ENCODE measurements at regions not wholly inside any gene's neighbourhood (a gene's known extent, or its start where the extent isn't known, plus 50 kb on each side); places are given as distances from the start of the nearest gene placed in this dataset.

DNA sequence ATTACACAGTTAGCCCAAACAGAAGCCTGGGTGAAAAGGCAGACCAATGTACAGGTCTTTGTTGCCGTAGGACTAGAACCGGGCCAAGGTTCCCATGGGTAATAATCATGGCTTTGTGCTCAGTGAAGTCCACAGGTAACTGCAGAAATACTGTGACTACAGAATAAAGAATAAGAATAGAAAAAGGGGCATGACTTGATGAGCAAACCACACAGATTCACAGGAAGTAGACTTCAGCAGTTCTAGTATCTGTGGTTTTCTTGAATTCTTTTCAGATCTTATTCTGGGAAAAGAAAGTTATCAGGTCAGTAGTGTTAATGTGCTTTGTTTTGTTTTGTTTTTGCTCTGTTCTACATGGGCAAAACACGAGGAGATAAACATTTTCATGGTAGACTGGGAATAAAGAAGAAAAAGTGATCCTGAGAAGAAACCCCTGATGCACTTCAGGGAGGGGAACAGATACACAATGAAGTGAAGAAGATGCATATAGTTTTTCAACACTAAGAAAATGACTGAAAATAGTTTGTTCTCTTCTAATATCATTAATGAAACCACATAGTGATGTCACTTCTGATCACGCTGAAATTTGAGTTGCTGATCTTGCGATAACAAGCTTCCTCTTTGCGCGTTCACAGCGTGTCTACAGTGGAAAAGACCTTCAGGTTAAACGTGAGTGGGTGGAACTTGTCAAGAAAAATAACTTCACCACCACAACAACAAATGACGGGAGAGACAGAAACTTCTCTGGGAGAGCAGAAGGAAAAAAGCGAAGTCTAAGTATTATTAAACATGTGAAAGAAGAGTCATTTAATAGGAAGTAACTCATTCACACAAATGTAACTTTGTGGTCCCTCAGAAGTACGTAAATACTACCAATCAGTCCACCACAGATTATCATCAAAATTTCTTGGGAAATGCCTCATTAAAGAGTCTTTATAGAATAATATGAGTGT, 315.8 kb upstream of the SATB1 start:
- no peaks in the 10 kb centered on the region for H3K36me3 ChIP-seq (ENCODE audit: control insufficient read depth in 2 of 3, insufficient read depth in 3 of 3, low read length in 3 of 3)
- H3K4me3 ChIP-seq (ENCODE audit: low read length): peak overlapping the region; percentile 28
- H3K9me3 ChIP-seq (ENCODE audit: control insufficient read depth in 2 of 3, low read length in 3 of 3): no peaks in the 10 kb centered on the region
- intact Hi-C loops (cut with micrococcal nuclease): loop anchor here (1.0 to 10.0 kb wide), 16 partner anchors 9 to 1896 kb away; partner anchors contain the start of gene RAB5A (in 1 of the 2)
- Mint-ChIP-seq H3K27me3 (no peaks in the 10 kb centered on the region), H3K4me3 (peak overlapping the region; percentile 74 to 89 (median 84)), H3K36me3 (peaks cover 0 to 28% (median 3%) of the 10 kb centered on the region in 5 donors), H3K4me1 (peaks cover 52 to 97% (median 92%) of the 10 kb centered on the region in 7 donors), H3K9me3 (peaks cover 0 to 15% (median 1%) of the 10 kb centered on the region in 11 donors), H3K27ac (peak overlapping the region; percentile 89 to 99 (median 96))
- DNase-seq (peak in 8 of 9 donors; percentile 46 to 83 (median 70)), ATAC-seq (peak; percentile 74)
- peaks cover 65 to 71% of the 10 kb centered on the region in 2 donors for H3K4me1 ChIP-seq (ENCODE audit: control insufficient read depth in 2 of 2, insufficient read depth in 2 of 2, low read length in 2 of 2)
- CTCF ChIA-PET: interaction anchor here (0.9 to 1.4 kb wide), 2 partner anchors 9 to 13 kb away, joined by 3 read pairs; no protein-coding TSS in a partner anchor
- H3K27me3 ChIP-seq (ENCODE audit: control insufficient read depth in 2 of 2, insufficient read depth in 2 of 2, low read length in 2 of 2): no peaks in the 10 kb centered on the region
- POLR2A ChIA-PET: interaction anchor here (0.6 to 12.7 kb wide), 9 partner anchors 9 to 319 kb away, joined by 3 to 95 read pairs (median 3); no protein-coding TSS in a partner anchor
- peak overlapping the region; percentile 80 for H3K27ac ChIP-seq (ENCODE audit: low read depth, low read length)

DNA sequence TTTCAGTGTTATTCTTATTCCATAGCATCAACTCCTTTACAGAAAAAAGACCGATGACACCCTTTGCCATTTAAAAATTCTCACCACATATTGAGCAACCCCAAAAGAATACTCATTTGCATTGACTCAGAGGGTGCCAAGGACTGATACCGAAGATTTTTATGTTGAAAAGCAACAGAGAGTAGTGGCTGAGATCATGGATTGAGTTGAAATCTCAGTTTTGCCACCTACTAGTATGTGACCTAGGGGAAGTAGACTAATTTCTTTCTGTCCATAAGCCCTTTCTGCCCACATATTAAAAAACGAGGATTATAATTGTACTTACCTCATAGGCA, 313.9 kb upstream of the SATB1 start:
- no peak overlapping the region for H3K27ac ChIP-seq (ENCODE audit: low read depth, low read length)
- POLR2A ChIA-PET: interaction anchor here (0.5 to 12.7 kb wide), 7 partner anchors 8 to 180 kb away, joined by 3 to 95 read pairs (median 5); no protein-coding TSS in a partner anchor
- Mint-ChIP-seq H3K36me3 (peaks cover 0 to 40% (median 8%) of the 10 kb centered on the region in 5 donors), H3K27ac (peak overlapping the region; percentile 20 to 99 (median 96)), H3K27me3 (no peaks in the 10 kb centered on the region), H3K4me3 (peak overlapping the region in 7 of 10 donors; percentile 2 to 84 (median 33)), H3K9me3 (peaks cover 0 to 17% (median 3%) of the 10 kb centered on the region in 11 donors), H3K4me1 (peaks cover 40 to 94% (median 83%) of the 10 kb centered on the region in 7 donors)
- ATAC-seq (peak; percentile 21), DNase-seq (no peak)
- H3K4me1 ChIP-seq (ENCODE audit: control insufficient read depth in 2 of 2, insufficient read depth in 2 of 2, low read length in 2 of 2): peaks cover 50 to 52% of the 10 kb centered on the region in 2 donors
- CTCF ChIA-PET: interaction anchor here (0.8 to 1.5 kb wide), 4 partner anchors 24 to 303 kb away, joined by 3 to 10 read pairs (median 4); no protein-coding TSS in a partner anchor
- no peak overlapping the region for H3K4me3 ChIP-seq (ENCODE audit: low read length)
- no peaks in the 10 kb centered on the region for H3K27me3 ChIP-seq (ENCODE audit: control insufficient read depth in 2 of 2, insufficient read depth in 2 of 2, low read length in 2 of 2)
- H3K9me3 ChIP-seq (ENCODE audit: control insufficient read depth in 2 of 3, low read length in 3 of 3): no peaks in the 10 kb centered on the region
- H3K36me3 ChIP-seq (ENCODE audit: control insufficient read depth in 2 of 3, insufficient read depth in 3 of 3, low read length in 3 of 3): no peaks in the 10 kb centered on the region
- intact Hi-C loops (cut with micrococcal nuclease): no loop called here

DNA sequence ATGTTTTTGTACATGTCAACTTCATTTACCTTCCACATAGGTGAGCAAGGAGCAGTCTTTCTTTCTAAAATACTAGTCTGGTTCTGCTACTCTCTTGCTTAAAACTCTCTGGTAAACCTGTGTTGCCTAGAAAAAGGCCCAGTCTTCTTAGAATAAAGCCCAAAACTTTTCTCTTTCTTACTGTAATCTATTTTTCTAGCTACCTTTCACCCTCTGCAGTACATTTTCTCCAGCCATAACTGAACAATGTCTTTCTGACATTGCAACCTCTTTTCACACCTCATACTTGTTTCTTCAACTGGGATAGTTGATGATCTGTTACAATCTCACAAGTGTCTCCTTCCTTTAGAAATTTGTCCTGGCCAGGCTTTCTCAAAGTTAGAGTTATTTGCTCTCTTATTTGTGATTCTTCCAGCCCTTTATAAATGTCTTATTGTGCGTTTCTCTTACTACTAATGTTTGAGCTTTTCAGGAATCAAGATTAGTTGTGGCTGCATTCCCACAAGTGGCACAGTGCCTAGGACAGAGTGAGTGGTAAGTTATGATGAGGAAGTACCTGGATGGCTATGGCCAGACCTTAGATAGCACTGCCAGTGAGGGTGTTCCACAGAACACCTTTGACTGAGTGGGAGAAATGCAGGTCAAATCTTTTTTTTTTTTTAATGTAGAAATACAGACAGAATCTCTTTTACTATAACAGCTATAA, 313.4 kb upstream of the SATB1 start:
- CTCF ChIA-PET: interaction anchor here (0.9 to 1.5 kb wide), 3 partner anchors 24 to 89 kb away, joined by 3 to 10 read pairs (median 3); no protein-coding TSS in a partner anchor
- H3K27ac ChIP-seq (ENCODE audit: low read depth, low read length): no peak overlapping the region
- no peaks in the 10 kb centered on the region for H3K27me3 Mint-ChIP-seq
- ATAC-seq: no peak
- intact Hi-C loops (cut with micrococcal nuclease): no loop called here
- no peaks in the 10 kb centered on the region for H3K27me3 ChIP-seq (ENCODE audit: control insufficient read depth in 2 of 2, insufficient read depth in 2 of 2, low read length in 2 of 2)
- peak overlapping the region; percentile 20 to 99 (median 96) for H3K27ac Mint-ChIP-seq
- peaks cover 37 to 89% (median 78%) of the 10 kb centered on the region in 7 donors for H3K4me1 Mint-ChIP-seq
- H3K36me3 ChIP-seq (ENCODE audit: control insufficient read depth in 2 of 3, insufficient read depth in 3 of 3, low read length in 3 of 3): no peaks in the 10 kb centered on the region
- H3K36me3 Mint-ChIP-seq: peaks cover 0 to 40% (median 8%) of the 10 kb centered on the region in 5 donors
- peaks cover 44 to 47% of the 10 kb centered on the region in 2 donors for H3K4me1 ChIP-seq (ENCODE audit: control insufficient read depth in 2 of 2, insufficient read depth in 2 of 2, low read length in 2 of 2)
- no peak for DNase-seq
- peaks cover 0 to 17% (median 3%) of the 10 kb centered on the region in 11 donors for H3K9me3 Mint-ChIP-seq
- POLR2A ChIA-PET: interaction anchor here (0.5 to 12.7 kb wide), 7 partner anchors 8 to 179 kb away, joined by 3 to 95 read pairs (median 5); no protein-coding TSS in a partner anchor
- H3K4me3 Mint-ChIP-seq: peak overlapping the region in 7 of 10 donors; percentile 4 to 84 (median 27)
- no peak overlapping the region for H3K4me3 ChIP-seq (ENCODE audit: low read length)
- H3K9me3 ChIP-seq (ENCODE audit: control insufficient read depth in 2 of 3, low read length in 3 of 3): no peaks in the 10 kb centered on the region

DNA sequence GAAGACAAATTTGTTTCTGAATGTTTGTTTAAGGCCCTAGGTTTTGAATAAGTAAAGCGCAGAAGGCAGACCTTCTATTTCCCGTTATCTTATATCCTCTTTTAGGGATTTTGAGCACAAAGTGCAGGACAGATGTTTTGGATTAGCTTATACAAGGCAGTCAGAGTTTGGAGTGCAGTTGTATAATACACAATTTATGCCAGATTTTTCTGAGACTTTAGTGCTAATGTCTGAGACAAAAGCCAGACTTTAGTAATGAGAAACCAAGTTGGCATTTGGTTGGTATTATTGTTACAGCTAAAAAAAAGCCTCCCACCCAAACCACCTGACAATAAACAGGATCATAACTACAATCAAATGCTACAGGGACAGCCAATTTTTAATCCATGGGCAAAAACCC, 309.9 kb upstream of the SATB1 start:
- Histone ChIP-seq H3K27me3 (ENCODE audit: control insufficient read depth in 2 of 2, insufficient read depth in 2 of 2, low read length in 2 of 2) (no peaks in the 10 kb centered on the region), H3K4me1 (ENCODE audit: control insufficient read depth in 2 of 2, insufficient read depth in 2 of 2, low read length in 2 of 2) (peaks cover 16 to 20% of the 10 kb centered on the region in 2 donors), H3K36me3 (ENCODE audit: control insufficient read depth in 2 of 3, insufficient read depth in 3 of 3, low read length in 3 of 3) (no peaks in the 10 kb centered on the region), H3K4me3 (ENCODE audit: low read length) (no peak overlapping the region), H3K9me3 (ENCODE audit: control insufficient read depth in 2 of 3, low read length in 3 of 3) (no peaks in the 10 kb centered on the region), H3K27ac (ENCODE audit: low read depth, low read length) (no peak overlapping the region)
- POLR2A ChIA-PET: interaction anchor here (0.9 to 12.7 kb wide), 5 partner anchors 9 to 191 kb away, joined by 3 to 95 read pairs (median 3); no protein-coding TSS in a partner anchor
- CTCF ChIA-PET: no interaction called here
- Mint-ChIP-seq H3K27ac (peak overlapping the region in 2 of 9 donors; percentile 44 to 81), H3K9me3 (peaks cover 0 to 20% (median 5%) of the 10 kb centered on the region in 11 donors), H3K4me1 (peaks cover 25 to 77% (median 65%) of the 10 kb centered on the region in 7 donors), H3K36me3 (peaks cover 0 to 47% (median 8%) of the 10 kb centered on the region in 5 donors), H3K4me3 (no peak overlapping the region), H3K27me3 (no peaks in the 10 kb centered on the region)
- intact Hi-C loops (cut with micrococcal nuclease): no loop called here
- DNase-seq: no peak
- no peak for ATAC-seq

DNA sequence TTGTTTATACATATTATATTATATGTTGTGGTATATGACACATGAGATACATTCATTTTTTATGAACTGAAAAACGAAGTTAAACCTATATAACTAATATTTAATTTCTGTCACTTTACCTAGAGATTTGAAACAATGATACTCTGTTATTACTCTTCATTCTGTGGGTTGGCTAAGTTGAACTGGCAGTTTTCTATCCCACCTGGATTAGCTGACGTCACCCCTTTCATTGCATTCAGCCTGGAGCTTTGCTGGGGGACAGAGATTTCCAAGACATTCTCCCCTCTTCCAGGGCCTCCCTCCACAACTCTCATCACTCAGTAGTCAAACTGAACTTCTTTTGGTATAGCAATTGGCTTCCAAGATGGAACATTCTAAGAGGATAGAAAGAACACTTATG, 309.2 kb upstream of the SATB1 start:
- no peak for ATAC-seq
- Histone ChIP-seq H3K9me3 (ENCODE audit: control insufficient read depth in 2 of 3, low read length in 3 of 3) (no peaks in the 10 kb centered on the region), H3K4me1 (ENCODE audit: control insufficient read depth in 2 of 2, insufficient read depth in 2 of 2, low read length in 2 of 2) (peaks cover 10 to 14% of the 10 kb centered on the region in 2 donors), H3K36me3 (ENCODE audit: control insufficient read depth in 2 of 3, insufficient read depth in 3 of 3, low read length in 3 of 3) (no peaks in the 10 kb centered on the region), H3K27me3 (ENCODE audit: control insufficient read depth in 2 of 2, insufficient read depth in 2 of 2, low read length in 2 of 2) (no peaks in the 10 kb centered on the region), H3K27ac (ENCODE audit: low read depth, low read length) (no peak overlapping the region), H3K4me3 (ENCODE audit: low read length) (no peak overlapping the region)
- intact Hi-C loops (cut with micrococcal nuclease): no loop called here
- no peak for DNase-seq
- H3K27ac Mint-ChIP-seq: peak overlapping the region in 3 of 9 donors; percentile 19 to 81 (median 44)
- ChIA-PET POLR2A (interaction anchor here (1.0 to 12.7 kb wide), 4 partner anchors 8 to 191 kb away, joined by 3 to 95 read pairs (median 3); no protein-coding TSS in a partner anchor), CTCF (no interaction called here)
- no peaks in the 10 kb centered on the region for H3K27me3 Mint-ChIP-seq
- peaks cover 0 to 20% (median 5%) of the 10 kb centered on the region in 11 donors for H3K9me3 Mint-ChIP-seq
- H3K36me3 Mint-ChIP-seq: peaks cover 0 to 49% (median 8%) of the 10 kb centered on the region in 5 donors
- H3K4me3 Mint-ChIP-seq: no peak overlapping the region
- peaks cover 21 to 77% (median 65%) of the 10 kb centered on the region in 7 donors for H3K4me1 Mint-ChIP-seq

DNA sequence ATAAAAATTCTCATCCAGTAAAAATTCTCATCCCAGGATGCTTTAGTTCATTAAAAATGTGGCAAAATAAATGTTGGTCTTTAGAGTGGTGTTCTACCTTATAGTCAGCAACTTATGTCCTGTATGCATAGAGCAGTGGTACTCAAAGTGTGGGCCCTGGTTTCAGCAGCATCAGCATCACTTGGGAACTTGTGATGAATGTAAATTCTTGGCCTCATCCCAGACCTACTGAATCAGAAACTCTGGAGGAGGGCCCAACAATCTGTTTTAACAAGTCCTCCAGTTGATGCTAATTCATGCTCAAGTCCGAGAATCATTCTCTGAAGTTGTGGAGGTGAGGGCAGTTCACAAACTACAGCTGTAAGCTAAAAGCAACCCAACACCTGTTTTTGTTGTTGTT, 307.3 kb upstream of the SATB1 start:
- POLR2A ChIA-PET: interaction anchor here (0.9 to 3.9 kb wide), 3 partner anchors 7 to 87 kb away, joined by 3 to 29 read pairs (median 4); no protein-coding TSS in a partner anchor
- H3K27ac Mint-ChIP-seq: peak overlapping the region in 2 of 9 donors; percentile 21 to 33

More for the DNA sequence above, 307.3 kb upstream of the SATB1 start:
- Histone ChIP-seq H3K4me3 (ENCODE audit: low read length) (no peak overlapping the region), H3K27ac (ENCODE audit: low read depth, low read length) (no peak overlapping the region), H3K9me3 (ENCODE audit: control insufficient read depth in 2 of 3, low read length in 3 of 3) (no peaks in the 10 kb centered on the region), H3K36me3 (ENCODE audit: control insufficient read depth in 2 of 3, insufficient read depth in 3 of 3, low read length in 3 of 3) (no peaks in the 10 kb centered on the region), H3K4me1 (ENCODE audit: control insufficient read depth in 2 of 2, insufficient read depth in 2 of 2, low read length in 2 of 2) (peaks cover 6 to 16% of the 10 kb centered on the region in 2 donors), H3K27me3 (ENCODE audit: control insufficient read depth in 2 of 2, insufficient read depth in 2 of 2, low read length in 2 of 2) (no peaks in the 10 kb centered on the region)
- no peak for DNase-seq
- no peaks in the 10 kb centered on the region for H3K27me3 Mint-ChIP-seq
- intact Hi-C loops (cut with micrococcal nuclease): loop anchor here in 1 of 2 donors (1.0 kb wide), 1 partner anchor 8 kb away; no protein-coding TSS in a partner anchor
- H3K9me3 Mint-ChIP-seq: peaks cover 0 to 15% (median 5%) of the 10 kb centered on the region in 11 donors
- H3K4me1 Mint-ChIP-seq: peaks cover 15 to 74% (median 62%) of the 10 kb centered on the region in 7 donors
- CTCF ChIA-PET: no interaction called here
- H3K36me3 Mint-ChIP-seq: peaks cover 0 to 41% (median 8%) of the 10 kb centered on the region in 5 donors
- no peak overlapping the region for H3K4me3 Mint-ChIP-seq
- no peak for ATAC-seq
